Activated CD4-positive, alpha-beta memory T cell treated with anti-CD3 and anti-CD28 coated beads, Interleukin-2, amount 10 ng/mL, durations not matched to agents 7 days and 5 days (primary cell): ENCODE measurements at regions not wholly inside any gene's neighbourhood (a gene's known extent, or its start where the extent isn't known, plus 50 kb on each side); places are given as distances from the start of the nearest gene placed in this dataset.

Experiments
- CTCF ChIA-PET: fragments of 350-600 bp; sonication (Branson Sonifier 250); formaldehyde crosslinking; loops from one replicate; lab custom pipeline; 2021; ENCODE audit warnings: antibody characterized with exemption, inconsistent platforms; lab: Charles Lee
- POLR2A ChIA-PET: fragments of 350-600 bp; sonication (Branson Sonifier 250); formaldehyde crosslinking; loops from one replicate; lab custom pipeline; 2021; ENCODE audit warnings: antibody characterized with exemption; lab: Charles Lee
- DNase-seq: peaks from one replicate; pipeline ENCODE4 v3.0.0-alpha.2; 2020
- H3K27ac Mint-ChIP-seq: one replicate; pipeline ENCODE4 v1.8.0; 2021; ENCODE audit warnings: mild to moderate bottlenecking, mixed read lengths
- H3K27me3 Mint-ChIP-seq: one replicate; pipeline ENCODE4 v1.8.0; 2021; ENCODE audit warnings: mixed read lengths
- H3K36me3 Mint-ChIP-seq: one replicate; pipeline ENCODE4 v1.8.0; 2021; ENCODE audit warnings: low read depth, mixed read lengths
- H3K4me1 Mint-ChIP-seq: one replicate; pipeline ENCODE4 v1.8.0; 2021; ENCODE audit warnings: mixed read lengths
- H3K4me3 Mint-ChIP-seq: one replicate; pipeline ENCODE4 v1.8.0; 2021; ENCODE audit warnings: mild to moderate bottlenecking, mixed read lengths
- H3K9me3 Mint-ChIP-seq: one replicate; pipeline ENCODE4 v1.8.0; 2021; ENCODE audit warnings: mixed read lengths

- H3K4me1 Mint-ChIP-seq = no peaks in the 10 kb centered on the region
- POLR2A ChIA-PET = no interaction called here
- no peaks in the 10 kb centered on the region for H3K36me3 Mint-ChIP-seq
- H3K9me3 Mint-ChIP-seq = no peaks in the 10 kb centered on the region
- DNase-seq = no peak
- CTCF ChIA-PET = no interaction called here
- H3K27me3 Mint-ChIP-seq = peaks cover 9% of the 10 kb centered on the region
- no peak overlapping the region for H3K4me3 Mint-ChIP-seq
- no peak overlapping the region for H3K27ac Mint-ChIP-seq
Observed at GRCh38 chr9:2285416-2286332, 270.5 kb downstream of the SMARCA2 start.

GRCh38 chr9:2286333-2286705, 271.2 kb downstream of the SMARCA2 start:
- CTCF ChIA-PET = no interaction called here
- Mint-ChIP-seq H3K9me3 (no peaks in the 10 kb centered on the region), H3K36me3 (no peaks in the 10 kb centered on the region), H3K27me3 (peaks cover 9% of the 10 kb centered on the region), H3K4me1 (no peaks in the 10 kb centered on the region), H3K4me3 (no peak overlapping the region), H3K27ac (no peak overlapping the region)
- POLR2A ChIA-PET = no interaction called here
- no peak for DNase-seq

- Mint-ChIP-seq H3K27me3 (peaks cover 10% of the 10 kb centered on the region), H3K27ac (no peak overlapping the region), H3K9me3 (no peaks in the 10 kb centered on the region), H3K4me3 (no peak overlapping the region), H3K4me1 (no peaks in the 10 kb centered on the region), H3K36me3 (no peaks in the 10 kb centered on the region)
- POLR2A ChIA-PET = no interaction called here
- CTCF ChIA-PET = no interaction called here
- DNase-seq = no peak
Observed at GRCh38 chr9:2286825-2287455, 271.8 kb downstream of the SMARCA2 start.

GRCh38 chr9:2288309-2288708, 273.2 kb downstream of the SMARCA2 start:
- DNase-seq = no peak
- CTCF ChIA-PET = no interaction called here
- POLR2A ChIA-PET = no interaction called here
- no peaks in the 10 kb centered on the region for H3K36me3 Mint-ChIP-seq
- no peaks in the 10 kb centered on the region for H3K9me3 Mint-ChIP-seq
- no peak overlapping the region for H3K4me3 Mint-ChIP-seq
- H3K27ac Mint-ChIP-seq = no peak overlapping the region
- H3K4me1 Mint-ChIP-seq = no peaks in the 10 kb centered on the region
- H3K27me3 Mint-ChIP-seq = peaks cover 11% of the 10 kb centered on the region

- Mint-ChIP-seq H3K9me3 (no peaks in the 10 kb centered on the region), H3K36me3 (no peaks in the 10 kb centered on the region), H3K27ac (no peak overlapping the region), H3K27me3 (peaks cover 11% of the 10 kb centered on the region), H3K4me1 (no peaks in the 10 kb centered on the region), H3K4me3 (no peak overlapping the region)
- POLR2A ChIA-PET = no interaction called here
- DNase-seq = no peak
- CTCF ChIA-PET = no interaction called here
Observed at GRCh38 chr9:2289263-2289662, 274.1 kb downstream of the SMARCA2 start.

GRCh38 chr9:2290382-2290781, 275.2 kb downstream of the SMARCA2 start:
- peaks cover 7% of the 10 kb centered on the region for H3K27me3 Mint-ChIP-seq
- ChIA-PET CTCF (no interaction called here), POLR2A (no interaction called here)

GRCh38 chr9:2291980-2292704, 277.0 kb downstream of the SMARCA2 start:
- Mint-ChIP-seq H3K4me3 (no peak overlapping the region), H3K27ac (no peak overlapping the region), H3K9me3 (no peaks in the 10 kb centered on the region), H3K4me1 (no peaks in the 10 kb centered on the region), H3K36me3 (no peaks in the 10 kb centered on the region), H3K27me3 (peaks cover 5% of the 10 kb centered on the region)
- ChIA-PET CTCF (no interaction called here), POLR2A (no interaction called here)
- DNase-seq = no peak

More at GRCh38 chr9:2290382-2290781, 275.2 kb downstream of the SMARCA2 start:
- Mint-ChIP-seq H3K4me1 (no peaks in the 10 kb centered on the region), H3K4me3 (no peak overlapping the region), H3K36me3 (no peaks in the 10 kb centered on the region), H3K9me3 (no peaks in the 10 kb centered on the region), H3K27ac (no peak overlapping the region)
- DNase-seq = no peak

- POLR2A ChIA-PET = no interaction called here
- Mint-ChIP-seq H3K27ac (no peak overlapping the region), H3K4me1 (no peaks in the 10 kb centered on the region), H3K9me3 (no peaks in the 10 kb centered on the region), H3K27me3 (peaks cover 5% of the 10 kb centered on the region), H3K36me3 (no peaks in the 10 kb centered on the region), H3K4me3 (no peak overlapping the region)
- CTCF ChIA-PET = no interaction called here
- no peak for DNase-seq
Observed at GRCh38 chr9:2292733-2293132, 277.6 kb downstream of the SMARCA2 start.

- DNase-seq = no peak
- Mint-ChIP-seq H3K4me3 (no peak overlapping the region), H3K4me1 (no peaks in the 10 kb centered on the region), H3K36me3 (no peaks in the 10 kb centered on the region), H3K9me3 (peaks cover 4% of the 10 kb centered on the region), H3K27ac (no peak overlapping the region), H3K27me3 (peaks cover 2% of the 10 kb centered on the region)
- ChIA-PET POLR2A (no interaction called here), CTCF (no interaction called here)
Observed at GRCh38 chr9:2297771-2298170, 282.6 kb downstream of the SMARCA2 start.

GRCh38 chr9:2298217-2298616, 283.1 kb downstream of the SMARCA2 start:
- POLR2A ChIA-PET = no interaction called here
- H3K36me3 Mint-ChIP-seq = no peaks in the 10 kb centered on the region
- DNase-seq = no peak
- peaks cover 4% of the 10 kb centered on the region for H3K9me3 Mint-ChIP-seq
- no peak overlapping the region for H3K4me3 Mint-ChIP-seq
- CTCF ChIA-PET = no interaction called here
- no peak overlapping the region for H3K27ac Mint-ChIP-seq
- H3K27me3 Mint-ChIP-seq = peaks cover 2% of the 10 kb centered on the region
- no peaks in the 10 kb centered on the region for H3K4me1 Mint-ChIP-seq

DNA sequence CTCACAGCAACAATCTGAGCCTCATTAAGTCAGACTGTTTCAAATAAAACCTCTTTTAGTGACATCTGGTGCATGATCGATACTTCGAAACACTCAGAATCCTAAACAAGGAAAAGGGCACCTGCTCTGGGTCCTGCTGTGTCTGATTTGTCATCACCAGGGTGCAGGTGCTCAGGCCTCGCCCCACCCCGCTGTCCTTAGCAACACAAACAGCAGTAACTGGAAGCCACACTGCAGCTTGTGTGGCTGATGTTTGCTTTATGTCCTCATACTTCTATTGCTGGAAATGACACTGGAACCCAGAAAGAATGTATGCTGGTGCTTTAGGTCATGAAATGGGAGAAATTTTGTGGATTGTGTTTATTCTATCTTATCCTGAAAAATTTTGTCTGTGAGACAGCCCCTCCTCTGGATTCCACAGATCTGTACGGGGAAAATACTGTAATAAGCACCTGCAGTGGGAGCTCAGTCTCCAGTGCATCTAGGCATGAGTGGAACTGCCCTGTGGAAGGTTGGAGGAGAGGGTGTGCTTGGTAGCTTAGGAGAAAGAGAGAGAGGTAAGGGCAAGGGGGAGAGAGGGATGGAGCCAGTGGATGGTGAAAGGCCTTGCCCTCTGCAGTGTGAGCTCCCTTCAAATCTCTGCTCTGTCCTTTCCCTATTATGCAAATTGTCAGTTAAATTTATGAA, 284.2 kb downstream of the SMARCA2 start:
- ChIA-PET CTCF (no interaction called here), POLR2A (no interaction called here)
- no peak overlapping the region for H3K4me3 Mint-ChIP-seq
- DNase-seq = no peak
- no peaks in the 10 kb centered on the region for H3K36me3 Mint-ChIP-seq
- H3K9me3 Mint-ChIP-seq = peaks cover 4% of the 10 kb centered on the region
- H3K4me1 Mint-ChIP-seq = no peaks in the 10 kb centered on the region
- no peak overlapping the region for H3K27ac Mint-ChIP-seq
- H3K27me3 Mint-ChIP-seq = peaks cover 2% of the 10 kb centered on the region

DNA sequence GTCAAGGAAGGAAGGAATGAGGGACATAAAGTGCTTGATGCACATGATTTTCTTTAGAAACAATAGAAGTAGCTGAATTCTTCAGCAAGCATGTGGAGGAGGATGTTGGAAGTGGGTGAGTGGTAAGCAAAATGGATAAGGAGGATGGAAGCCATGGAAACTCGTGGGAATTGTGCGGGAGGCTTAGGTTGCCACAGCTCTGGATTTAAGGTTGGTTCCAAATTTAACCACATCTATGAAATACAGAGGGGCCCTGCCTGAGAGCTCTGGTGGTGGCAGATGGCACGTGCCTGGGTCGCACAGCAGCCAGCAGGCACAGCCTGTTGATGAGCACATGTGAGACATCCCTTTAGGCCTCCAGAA, 284.7 kb downstream of the SMARCA2 start:
- no peak overlapping the region for H3K27ac Mint-ChIP-seq
- ChIA-PET CTCF (no interaction called here), POLR2A (no interaction called here)
- no peak overlapping the region for H3K4me3 Mint-ChIP-seq
- H3K27me3 Mint-ChIP-seq = peaks cover 2% of the 10 kb centered on the region
- no peaks in the 10 kb centered on the region for H3K4me1 Mint-ChIP-seq
- DNase-seq = no peak
- H3K36me3 Mint-ChIP-seq = no peaks in the 10 kb centered on the region
- peaks cover 4% of the 10 kb centered on the region for H3K9me3 Mint-ChIP-seq

DNA sequence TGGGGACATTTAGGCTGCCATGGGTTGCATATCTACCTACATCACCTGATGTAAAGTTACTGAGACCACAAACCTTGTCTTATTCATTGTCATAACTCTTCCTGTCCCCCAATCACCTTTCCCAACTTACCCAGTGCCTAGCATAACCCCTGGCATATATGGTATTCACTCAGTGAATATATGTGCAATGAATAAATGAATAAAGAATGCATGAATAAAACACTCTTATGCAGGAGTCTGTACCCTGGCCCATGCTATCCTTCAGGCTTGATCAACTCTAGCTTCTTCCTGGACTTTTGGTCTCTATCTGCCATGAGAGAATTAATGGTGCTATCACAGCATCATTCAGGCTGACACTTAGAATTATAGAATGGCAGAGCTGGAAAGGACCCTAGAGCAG, 285.2 kb downstream of the SMARCA2 start:
- Mint-ChIP-seq H3K4me3 (no peak overlapping the region), H3K36me3 (no peaks in the 10 kb centered on the region), H3K4me1 (no peaks in the 10 kb centered on the region), H3K27ac (no peak overlapping the region), H3K9me3 (peaks cover 4% of the 10 kb centered on the region), H3K27me3 (peaks cover 2% of the 10 kb centered on the region)
- POLR2A ChIA-PET = no interaction called here
- CTCF ChIA-PET = no interaction called here
- DNase-seq = no peak
